Adrenal gland (tissue), 5 donors: ENCODE measurements at regions not wholly inside any gene's neighbourhood (a gene's known extent, or its start where the extent isn't known, plus 50 kb on each side); places are given as distances from the start of the nearest gene placed in this dataset.

Source experiments
- CTCF ChIP-seq, 6 experiments: fragments of 450-650 bp in 4 of 6; fragments of 200-600 bp in 2 of 6; sonication (generic) in 1 of 6; IDR thresholded peaks; 1 replicate in 5 of 6; 2 replicates in 1 of 6; pipeline versions ENCODE4 v1.5.1 to v1.8.0; 2016 to 2021; ENCODE audit warnings: antibody characterized with exemption in 6 of 6, mild to moderate bottlenecking in 2 of 6, moderate library complexity in 1 of 6
- POLR2A ChIP-seq, 2 donors: fragments of 450-650 bp; IDR thresholded peaks; one replicate each; pipeline ENCODE4 v1.6.1; 2017; ENCODE audit warnings: antibody characterized with exemption in 2 of 2, mild to moderate bottlenecking in 2 of 2, moderate library complexity in 1 of 2
- donor health status: DM: no; HTN: no; CAD: no.

GRCh38 chr14:95462491-95462890 is 54.0 kb downstream of the SYNE3 start:
- TF ChIP-seq CTCF (IDR thresholded peaks at IDR 0.05), result no peak
- no peak for TF ChIP-seq POLR2A (IDR thresholded peaks at IDR 0.05)
